Karpas-422 (cell line): ENCODE measurements at regions not wholly inside any gene's neighbourhood (a gene's known extent, or its start where the extent isn't known, plus 50 kb on each side); places are given as distances from the start of the nearest gene placed in this dataset.
"Not testable (repeated sequence)": the region's sequence is repeated elsewhere in the genome, so short reads cannot be mapped to it uniquely, and the experiment has no call there.

Experiments used
- DNase-seq: peaks from one replicate; pipeline ENCODE4 v3.0.0-alpha.2; 2015
- H2AFZ ChIP-seq: fragments of 200-600 bp; sonication (generic); 2 replicates; pipeline ENCODE4 v1.6.1; 2014; ENCODE audit warnings: antibody characterized with exemption, low read length, mixed read lengths
- H3K27ac ChIP-seq: fragments of 200-600 bp; sonication (generic); 2 replicates; pipeline ENCODE4 v1.5.1; 2014; ENCODE audit warnings: mild to moderate bottlenecking, low read length, moderate library complexity
- H3K27me3 ChIP-seq: fragments of 200-600 bp; sonication (generic); 2 replicates; pipeline ENCODE4 v1.6.1; 2014; ENCODE audit warnings: low read length, mixed read lengths
- H3K36me3 ChIP-seq: fragments of 200-600 bp; sonication (generic); 2 replicates; pipeline ENCODE4 v1.6.1; 2014; ENCODE audit warnings: low read length, mixed read lengths; ENCODE audit not compliant: insufficient read depth
- H3K4me1 ChIP-seq: fragments of 200-600 bp; sonication (generic); 2 replicates; pipeline ENCODE4 v1.6.1; 2014; ENCODE audit warnings: mild to moderate bottlenecking, low read length, mixed read lengths
- H3K4me2 ChIP-seq: fragments of 200-600 bp; sonication (generic); 2 replicates; pipeline ENCODE4 v1.6.1; 2014; ENCODE audit warnings: low read length, low read depth, mild to moderate bottlenecking; ENCODE audit not compliant: poor library complexity, severe bottlenecking
- H3K4me3 ChIP-seq: fragments of 200-600 bp; sonication (generic); 2 replicates; pipeline ENCODE4 v1.5.1; 2014; ENCODE audit warnings: mild to moderate bottlenecking, antibody characterized with exemption, low read length, mixed read lengths
- H3K79me2 ChIP-seq: fragments of 200-600 bp; sonication (generic); 2 replicates; pipeline ENCODE4 v1.6.1; 2014; ENCODE audit warnings: mild to moderate bottlenecking, low read length, mixed read lengths
- H3K9ac ChIP-seq: fragments of 200-600 bp; sonication (generic); 2 replicates; pipeline ENCODE4 v1.6.0; 2014; ENCODE audit warnings: low read length
- H3K9me2 ChIP-seq: fragments of 200-600 bp; sonication (generic), shearing (Covaris generic); replicated peaks from 2 replicates; pipeline ENCODE4 v1.6.0; 2014; ENCODE audit warnings: mild to moderate bottlenecking, low read length, moderate library complexity; ENCODE audit not compliant: insufficient read depth
- H3K9me3 ChIP-seq: fragments of 300-700, 200-600 bp; sonication (generic); 2 replicates; pipeline ENCODE4 v1.6.1; 2014; ENCODE audit warnings: low read length, mixed read lengths
- H4K20me1 ChIP-seq: fragments of 200-600 bp; sonication (generic); 2 replicates; pipeline ENCODE4 v1.6.1; 2014; ENCODE audit warnings: mild to moderate bottlenecking, antibody characterized with exemption, low read length, low read depth; ENCODE audit not compliant: insufficient read depth

GRCh38 chr10:124322191-124322980 is 96.3 kb downstream of the OAT start:
- no peaks in the 10 kb centered on the region for H3K4me1 ChIP-seq
- no peaks in the 10 kb centered on the region for H3K9me3 ChIP-seq
- no peak overlapping the region for H3K4me2 ChIP-seq
- H3K9ac ChIP-seq = no peak overlapping the region
- no peak overlapping the region for H3K4me3 ChIP-seq
- H2AFZ ChIP-seq = no peak overlapping the region
- no peaks in the 10 kb centered on the region for H3K9me2 ChIP-seq
- DNase-seq = no peak
- H3K27ac ChIP-seq = no peak overlapping the region
- no peaks in the 10 kb centered on the region for H4K20me1 ChIP-seq
- H3K36me3 ChIP-seq = no peaks in the 10 kb centered on the region
- H3K79me2 ChIP-seq = no peaks in the 10 kb centered on the region
- H3K27me3 ChIP-seq = no peaks in the 10 kb centered on the region

- Histone ChIP-seq H3K4me2 (no peak overlapping the region), H3K4me1 (no peaks in the 10 kb centered on the region), H3K27ac (no peak overlapping the region), H3K9ac (no peak overlapping the region), H2AFZ (no peak overlapping the region), H3K9me3 (no peaks in the 10 kb centered on the region), H4K20me1 (no peaks in the 10 kb centered on the region), H3K36me3 (no peaks in the 10 kb centered on the region), H3K27me3 (no peaks in the 10 kb centered on the region), H3K4me3 (no peak overlapping the region), H3K79me2 (no peaks in the 10 kb centered on the region), H3K9me2 (no peaks in the 10 kb centered on the region)
- no peak for DNase-seq
Measured at GRCh38 chr10:124321433-124322089, 97.2 kb downstream of the OAT start.

- Histone ChIP-seq H4K20me1 (no peaks in the 10 kb centered on the region), H3K27me3 (no peaks in the 10 kb centered on the region), H2AFZ (no peak overlapping the region), H3K79me2 (no peaks in the 10 kb centered on the region), H3K9me2 (no peaks in the 10 kb centered on the region), H3K9me3 (no peaks in the 10 kb centered on the region), H3K36me3 (no peaks in the 10 kb centered on the region), H3K4me2 (no peak overlapping the region), H3K4me3 (no peak overlapping the region), H3K4me1 (no peaks in the 10 kb centered on the region), H3K27ac (no peak overlapping the region), H3K9ac (no peak overlapping the region)
- DNase-seq = no peak
Measured at GRCh38 chr10:124320778-124321432, 97.8 kb downstream of the OAT start.

GRCh38 chr10:124319926-124320391 is 98.8 kb downstream of the OAT start:
- Histone ChIP-seq H3K4me2 (no peak overlapping the region), H3K79me2 (no peaks in the 10 kb centered on the region), H3K27ac (no peak overlapping the region), H3K36me3 (no peaks in the 10 kb centered on the region), H4K20me1 (no peaks in the 10 kb centered on the region), H3K27me3 (no peaks in the 10 kb centered on the region), H2AFZ (no peak overlapping the region), H3K9me3 (no peaks in the 10 kb centered on the region), H3K9me2 (no peaks in the 10 kb centered on the region), H3K9ac (no peak overlapping the region), H3K4me1 (no peaks in the 10 kb centered on the region), H3K4me3 (no peak overlapping the region)
- DNase-seq = no peak

- H3K79me2 ChIP-seq, H3K27ac ChIP-seq, H3K9me3 ChIP-seq, H3K4me3 ChIP-seq, H3K27me3 ChIP-seq, H3K36me3 ChIP-seq, H3K9ac ChIP-seq, H2AFZ ChIP-seq, DNase-seq, H3K4me1 ChIP-seq, H3K9me2 ChIP-seq, H4K20me1 ChIP-seq, H3K4me2 ChIP-seq: not testable (repeated sequence)
Measured at GRCh38 chr10:124319520-124319919, 99.2 kb downstream of the OAT start.

- Histone ChIP-seq H3K79me2 (no peaks in the 10 kb centered on the region), H3K9me2 (no peaks in the 10 kb centered on the region), H3K9ac (no peak overlapping the region), H3K36me3 (no peaks in the 10 kb centered on the region), H3K27ac (no peak overlapping the region), H3K4me3 (no peak overlapping the region), H3K9me3 (no peaks in the 10 kb centered on the region), H2AFZ (no peak overlapping the region), H3K27me3 (no peaks in the 10 kb centered on the region), H3K4me2 (no peak overlapping the region), H4K20me1 (no peaks in the 10 kb centered on the region), H3K4me1 (no peaks in the 10 kb centered on the region)
- no peak for DNase-seq
Measured at GRCh38 chr10:124318811-124319210, 99.9 kb downstream of the OAT start.

- H3K9me2 ChIP-seq = no peaks in the 10 kb centered on the region
Measured at GRCh38 chr10:124318076-124318475, 100.6 kb downstream of the OAT start.

GRCh38 chr10:124316326-124316725 is 102.4 kb downstream of the OAT start:
- Histone ChIP-seq H3K4me1 (no peaks in the 10 kb centered on the region), H3K36me3 (no peaks in the 10 kb centered on the region), H3K9me3 (no peaks in the 10 kb centered on the region), H3K9me2 (no peaks in the 10 kb centered on the region), H3K4me3 (no peak overlapping the region), H3K27me3 (no peaks in the 10 kb centered on the region), H4K20me1 (no peaks in the 10 kb centered on the region), H3K9ac (no peak overlapping the region), H3K4me2 (no peak overlapping the region), H3K27ac (no peak overlapping the region), H3K79me2 (no peaks in the 10 kb centered on the region), H2AFZ (no peak overlapping the region)
- no peak for DNase-seq

More at GRCh38 chr10:124318076-124318475, 100.6 kb downstream of the OAT start:
- Histone ChIP-seq H3K36me3 (no peaks in the 10 kb centered on the region), H3K79me2 (no peaks in the 10 kb centered on the region), H3K27me3 (no peaks in the 10 kb centered on the region), H2AFZ (no peak overlapping the region), H3K27ac (no peak overlapping the region), H3K9me3 (no peaks in the 10 kb centered on the region), H3K9ac (no peak overlapping the region), H4K20me1 (no peaks in the 10 kb centered on the region), H3K4me2 (no peak overlapping the region), H3K4me3 (no peak overlapping the region), H3K4me1 (no peaks in the 10 kb centered on the region)
- no peak for DNase-seq
